DOHH2 (cell line): ENCODE measurements at regions not wholly inside any gene's neighbourhood (a gene's known extent, or its start where the extent isn't known, plus 50 kb on each side); places are given as distances from the start of the nearest gene placed in this dataset.
"Not testable (repeated sequence)": the region's sequence is repeated elsewhere in the genome, so short reads cannot be mapped to it uniquely, and the experiment has no call there.

Experiments used
- H3F3A ChIP-seq: fragments of 200-600 bp; sonication (generic), shearing (Covaris generic); 2 replicates; pipeline ENCODE4 v1.6.0; 2016; ENCODE audit warnings: antibody characterized with exemption, mild to moderate bottlenecking; ENCODE audit not compliant: control insufficient read depth, insufficient read depth
- H3K27ac ChIP-seq: fragments of 200-600 bp; sonication (generic); 2 replicates; pipeline ENCODE4 v1.5.1; 2014; ENCODE audit warnings: low read depth, mild to moderate bottlenecking, low read length, moderate library complexity
- H3K27me3 ChIP-seq: fragments of 200-600 bp; sonication (generic); 2 replicates; pipeline ENCODE4 v1.6.1; 2014; ENCODE audit warnings: mild to moderate bottlenecking, low read length, mixed read lengths; ENCODE audit not compliant: control insufficient read depth
- H3K36me3 ChIP-seq: fragments of 200-600 bp; sonication (generic); 2 replicates; pipeline ENCODE4 v1.6.1; 2014; ENCODE audit warnings: mild to moderate bottlenecking, low read length, moderate library complexity, mixed read lengths; ENCODE audit not compliant: control insufficient read depth
- H3K4me1 ChIP-seq: fragments of 200-600 bp; sonication (generic); 2 replicates; pipeline ENCODE4 v1.6.1; 2014; ENCODE audit warnings: mild to moderate bottlenecking, low read length, mixed read lengths; ENCODE audit not compliant: control insufficient read depth
- H3K4me2 ChIP-seq: fragments of 200-600 bp; sonication (generic); 2 replicates; pipeline ENCODE4 v1.6.0; 2014; ENCODE audit warnings: mild to moderate bottlenecking, low read length, moderate library complexity
- H3K4me3 ChIP-seq: fragments of 200-600 bp; sonication (generic); 2 replicates; pipeline ENCODE4 v1.5.1; 2014; ENCODE audit warnings: mild to moderate bottlenecking, low read length, mixed read lengths
- H3K79me2 ChIP-seq: fragments of 200-600 bp; sonication (generic); 2 replicates; pipeline ENCODE4 v1.6.1; 2014; ENCODE audit warnings: mild to moderate bottlenecking, low read length, mixed read lengths; ENCODE audit not compliant: control insufficient read depth
- H3K9me2 ChIP-seq: fragments of 200-600 bp; sonication (generic); replicated peaks from 2 replicates; pipeline ENCODE4 v1.6.1; 2014; ENCODE audit warnings: mild to moderate bottlenecking, low read length, mixed read lengths; ENCODE audit not compliant: control insufficient read depth
- H3K9me3 ChIP-seq: fragments of 200-600 bp; sonication (generic); 2 replicates; pipeline ENCODE4 v1.6.1; 2014; ENCODE audit warnings: antibody characterized with exemption, low read length, mixed read lengths; ENCODE audit not compliant: control insufficient read depth, insufficient read depth
- H4K20me1 ChIP-seq: fragments of 200-600 bp; sonication (generic); 2 replicates; pipeline ENCODE4 v1.6.0; 2014; ENCODE audit warnings: low read depth, mild to moderate bottlenecking, antibody characterized with exemption, low read length, moderate library complexity; ENCODE audit not compliant: control insufficient read depth, insufficient read depth
- CTCF ChIP-seq: fragments of 200-600 bp; sonication (generic); IDR thresholded peaks from one replicate; pipeline ENCODE4 v1.5.1; 2014; ENCODE audit warnings: antibody characterized with exemption, mild to moderate bottlenecking, low read depth, low read length; ENCODE audit not compliant: poor library complexity, severe bottlenecking
- EZH2phosphoT487 ChIP-seq: fragments of 200-600 bp; sonication (generic); IDR thresholded peaks from 2 replicates; pipeline ENCODE4 v1.6.1; 2017; ENCODE audit warnings: borderline replicate concordance, mild to moderate bottlenecking, antibody characterized with exemption, low read length, moderate library complexity, mixed read lengths

GRCh38 chr1:143667730-143668129, 304.1 kb downstream of the FAM72C start:
- Histone ChIP-seq H4K20me1 (no peaks in the 10 kb centered on the region), H3K36me3 (no peaks in the 10 kb centered on the region), H3K79me2 (no peaks in the 10 kb centered on the region), H3K27ac (no peak overlapping the region), H3K9me2 (no peaks in the 10 kb centered on the region), H3F3A (no peaks in the 10 kb centered on the region), H3K4me1 (no peaks in the 10 kb centered on the region), H3K4me3 (no peak overlapping the region), H3K4me2 (no peak overlapping the region), H3K9me3 (peaks cover 6% of the 10 kb centered on the region; the same call in 1 of the 2 replicates), H3K27me3 (no peaks in the 10 kb centered on the region)
- no peak for TF ChIP-seq EZH2phosphoT487
- TF ChIP-seq CTCF = no peak

GRCh38 chr1:143666851-143667250, 304.9 kb downstream of the FAM72C start:
- no peak overlapping the region for H3K4me2 ChIP-seq
- no peaks in the 10 kb centered on the region for H3K27me3 ChIP-seq
- no peaks in the 10 kb centered on the region for H3K4me1 ChIP-seq
- H3K27ac ChIP-seq = no peak overlapping the region
- no peaks in the 10 kb centered on the region for H3K36me3 ChIP-seq
- H3K9me3 ChIP-seq = peaks cover 6% of the 10 kb centered on the region; the same call in 1 of the 2 replicates
- TF ChIP-seq EZH2phosphoT487 = no peak
- no peak for TF ChIP-seq CTCF
- H3F3A ChIP-seq = no peaks in the 10 kb centered on the region
- no peaks in the 10 kb centered on the region for H4K20me1 ChIP-seq
- no peaks in the 10 kb centered on the region for H3K9me2 ChIP-seq
- no peaks in the 10 kb centered on the region for H3K79me2 ChIP-seq
- no peak overlapping the region for H3K4me3 ChIP-seq

GRCh38 chr1:143665606-143666005, 306.2 kb downstream of the FAM72C start:
- Histone ChIP-seq H3K27ac (no peak overlapping the region), H3K4me2 (no peak overlapping the region), H3K9me3 (peaks cover 6% of the 10 kb centered on the region; the same call in 1 of the 2 replicates), H3K79me2 (no peaks in the 10 kb centered on the region), H4K20me1 (no peaks in the 10 kb centered on the region), H3K4me1 (no peaks in the 10 kb centered on the region), H3K27me3 (no peaks in the 10 kb centered on the region), H3F3A (no peaks in the 10 kb centered on the region), H3K9me2 (no peaks in the 10 kb centered on the region), H3K36me3 (no peaks in the 10 kb centered on the region), H3K4me3 (no peak overlapping the region)
- TF ChIP-seq EZH2phosphoT487 (no peak), CTCF (no peak)

GRCh38 chr1:143663056-143663455, 308.7 kb downstream of the FAM72C start:
- not testable (repeated sequence) for H3K9me3 ChIP-seq, H3K4me2 ChIP-seq, H3K4me1 ChIP-seq, H3K27ac ChIP-seq, H3F3A ChIP-seq, H4K20me1 ChIP-seq, H3K36me3 ChIP-seq, H3K9me2 ChIP-seq, H3K27me3 ChIP-seq, H3K79me2 ChIP-seq, H3K4me3 ChIP-seq
